Mononuclear cell (primary cell): ENCODE measurements at regions not wholly inside any gene's neighbourhood (a gene's known extent, or its start where the extent isn't known, plus 50 kb on each side); places are given as distances from the start of the nearest gene placed in this dataset.

Experiments
- H3K27me3 ChIP-seq: 2 replicates; pipeline ENCODE4 v1.6.0; 2011; ENCODE audit warnings: low read length, control low read depth; ENCODE audit not compliant: insufficient read depth
- H3K4me1 ChIP-seq: 2 replicates; pipeline ENCODE4 v1.5.1; 2011; ENCODE audit warnings: mild to moderate bottlenecking, low read length, control low read depth; ENCODE audit not compliant: insufficient read depth
- H3K4me3 ChIP-seq: 2 replicates; pipeline ENCODE4 v1.5.1; 2011; ENCODE audit warnings: mild to moderate bottlenecking, low read length, moderate library complexity
- H3K9me3 ChIP-seq: 2 replicates; pipeline ENCODE4 v1.5.1; 2011; ENCODE audit warnings: low read depth, mild to moderate bottlenecking, control low read depth, low read length

DNA sequence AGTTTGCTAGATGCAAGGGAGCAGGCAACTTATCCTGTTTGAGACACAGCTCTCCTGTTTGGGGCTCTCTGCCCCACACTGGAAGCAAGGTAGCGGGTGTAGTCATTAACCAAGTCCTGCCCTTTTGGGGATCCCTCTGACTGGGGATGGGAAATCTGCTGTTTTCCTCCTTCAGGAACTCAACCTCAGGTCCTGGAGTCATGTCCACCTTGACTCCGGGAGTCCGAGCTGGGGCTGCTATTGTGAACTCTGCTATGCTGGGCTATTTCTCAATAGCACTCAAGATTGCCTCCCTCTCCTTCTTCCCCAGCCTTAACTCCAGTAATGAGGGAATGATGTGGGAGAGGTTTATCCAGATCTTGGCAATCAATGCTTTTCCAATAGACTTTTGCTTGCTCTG, 54.1 kb upstream of the CHD6 start:
- no peaks in the 10 kb centered on the region for H3K4me1 ChIP-seq
- no peaks in the 10 kb centered on the region for H3K9me3 ChIP-seq
- no peak overlapping the region for H3K4me3 ChIP-seq
- H3K27me3 ChIP-seq = peaks cover 7% of the 10 kb centered on the region

DNA sequence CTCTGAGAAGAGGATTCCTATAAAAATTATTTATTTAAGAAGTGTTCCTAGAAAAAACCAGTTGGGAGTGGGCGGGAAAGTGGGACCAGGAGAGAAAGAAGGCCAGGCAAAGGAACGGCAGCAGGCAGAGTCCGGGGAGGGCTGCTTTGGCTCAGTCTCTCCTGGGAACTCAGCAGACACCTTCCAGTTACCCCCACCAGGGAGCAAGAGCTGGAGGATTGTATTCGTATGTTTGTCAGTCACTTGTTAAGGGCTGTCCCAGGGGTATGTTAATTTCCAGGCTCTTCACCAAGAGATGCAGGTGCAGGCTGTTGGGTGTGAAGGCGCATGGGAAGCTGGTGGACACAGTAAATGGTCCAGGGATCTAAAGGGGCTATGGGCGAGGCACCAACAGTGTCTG, 53.0 kb upstream of the CHD6 start:
- no peak overlapping the region for H3K4me3 ChIP-seq
- H3K4me1 ChIP-seq = no peaks in the 10 kb centered on the region
- no peaks in the 10 kb centered on the region for H3K9me3 ChIP-seq
- peaks cover 3% of the 10 kb centered on the region for H3K27me3 ChIP-seq

GRCh38 chr20:41670631-41671030, 52.5 kb upstream of the CHD6 start:
- Histone ChIP-seq H3K9me3 (no peaks in the 10 kb centered on the region), H3K27me3 (peaks cover 3% of the 10 kb centered on the region), H3K4me3 (no peak overlapping the region), H3K4me1 (no peaks in the 10 kb centered on the region)

DNA sequence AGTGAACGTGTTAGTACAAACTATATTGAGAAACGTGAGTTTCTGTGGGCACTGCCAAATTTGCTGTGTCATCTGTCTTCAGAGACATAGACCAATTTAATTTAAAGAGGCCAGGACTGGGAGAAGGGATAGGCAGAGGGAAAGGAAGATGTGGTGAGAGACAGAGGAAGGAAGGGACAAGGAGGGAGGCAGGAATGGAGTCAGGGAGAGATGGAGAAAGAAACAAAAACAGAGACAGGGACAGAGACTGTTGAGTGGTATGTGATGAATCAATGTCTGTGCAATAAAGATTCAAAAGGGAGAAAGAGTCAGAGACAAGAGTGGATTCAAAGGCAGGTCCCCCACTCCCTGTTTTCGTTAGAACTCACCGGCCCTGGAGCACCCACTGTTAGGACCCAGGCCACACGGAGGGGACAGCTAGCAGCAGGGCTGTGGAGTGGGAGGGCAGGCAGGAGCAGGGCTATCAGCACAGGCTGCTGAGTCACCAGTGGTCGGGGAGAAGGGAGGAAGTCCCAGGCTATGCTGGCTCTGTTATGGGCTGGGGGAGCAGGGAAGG, 51.6 kb upstream of the CHD6 start:
- no peaks in the 10 kb centered on the region for H3K4me1 ChIP-seq

DNA sequence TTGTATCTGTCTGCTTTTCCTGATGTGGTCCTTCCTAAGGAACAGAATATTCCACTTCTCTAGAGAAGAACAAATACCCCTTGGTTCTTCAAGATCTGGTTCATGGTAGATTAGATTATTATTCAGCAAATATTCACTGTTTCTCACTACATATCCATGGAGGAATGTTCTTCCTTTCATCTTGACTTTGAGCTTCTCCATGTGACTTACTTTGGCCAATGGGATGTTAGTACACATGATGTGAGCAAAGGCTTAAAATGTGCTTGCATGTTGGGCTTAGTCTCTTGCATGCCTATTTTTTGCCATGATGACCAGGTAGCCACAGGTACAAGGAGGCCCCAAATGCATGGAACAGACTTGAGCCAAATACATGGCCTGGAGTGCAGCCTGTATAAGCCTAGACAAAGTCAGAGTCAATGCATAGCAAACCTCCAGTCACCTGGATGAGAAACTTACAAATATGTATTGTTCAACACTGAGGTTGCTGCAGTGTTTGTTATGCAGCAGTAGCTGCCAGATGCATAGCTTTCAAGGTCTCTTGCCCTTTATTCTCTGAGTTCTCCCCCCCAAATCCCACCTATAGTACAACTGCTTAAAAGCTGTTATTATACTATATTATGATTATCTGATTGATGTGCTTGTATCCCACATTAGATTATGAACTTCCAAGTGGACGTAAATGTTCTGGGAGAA, 50.0 kb upstream of the CHD6 start:
- H3K4me1 ChIP-seq = no peaks in the 10 kb centered on the region
- H3K9me3 ChIP-seq = no peaks in the 10 kb centered on the region
- H3K4me3 ChIP-seq = no peak overlapping the region
- peaks cover 3% of the 10 kb centered on the region for H3K27me3 ChIP-seq

More for the DNA sequence above, 51.6 kb upstream of the CHD6 start:
- Histone ChIP-seq H3K4me3 (no peak overlapping the region), H3K27me3 (peaks cover 3% of the 10 kb centered on the region), H3K9me3 (no peaks in the 10 kb centered on the region)
